Ovary (tissue), 7 donors: ENCODE measurements at regions not wholly inside any gene's neighbourhood (a gene's known extent, or its start where the extent isn't known, plus 50 kb on each side); places are given as distances from the start of the nearest gene placed in this dataset.

Experiments used
- DNase-seq, 5 donors: peaks; one replicate each; pipeline ENCODE4 v3.0.0-alpha.2; 2019 to 2020
- H3K27ac ChIP-seq, 2 donors: fragments of 200-600 bp; one replicate each; pipeline versions ENCODE4 v1.5.1 to v1.8.0; 2019 to 2022
- H3K27me3 ChIP-seq: fragments of 200-600 bp; one replicate; pipeline ENCODE4 v1.8.0; 2022
- H3K36me3 ChIP-seq: fragments of 200-600 bp; sonication (generic); one replicate; pipeline ENCODE4 v1.5.1; 2019
- H3K4me1 ChIP-seq: one replicate; pipeline ENCODE4 v1.8.1; 2013; ENCODE audit warnings: mild to moderate bottlenecking, moderate library complexity; ENCODE audit not compliant: insufficient read depth
- H3K4me3 ChIP-seq: fragments of 200-600 bp; sonication (generic); one replicate; pipeline ENCODE4 v1.5.1; 2017
- H3K9me3 ChIP-seq, 2 donors: fragments of 200-600 bp in 1 of 2; sonication (generic) in 1 of 2; one replicate each; pipeline versions ENCODE4 v1.5.1 to v1.8.1; 2013 to 2019; ENCODE audit warnings: mild to moderate bottlenecking in 1 of 2, moderate library complexity in 1 of 2
- CTCF ChIP-seq, 3 donors: fragments of 450-650 bp in 2 of 3; fragments of 200-600 bp in 1 of 3; IDR thresholded peaks; one replicate each; pipeline versions ENCODE4 v1.5.1 to v1.8.0; 2016 to 2022; ENCODE audit warnings: antibody characterized with exemption in 3 of 3, mild to moderate bottlenecking in 1 of 3
- EP300 ChIP-seq: sonication (generic); formaldehyde crosslinking; IDR thresholded peaks from one replicate; pipeline ENCODE4 v1.6.1; 2017; ENCODE audit warnings: antibody characterized with exemption
- POLR2A ChIP-seq: fragments of 450-650 bp; IDR thresholded peaks from one replicate; pipeline ENCODE4 v1.6.1; 2017; ENCODE audit warnings: antibody characterized with exemption, mild to moderate bottlenecking, moderate library complexity
- WGBS, 3 donors: extraction: QIAGEN DNeasy Blood & Tissue Kit in 1 of 3; methylation state at CpG; one replicate each; pipeline versions ENCODE4 v1.1.5 to v1.1.7; 2013 to 2017; 5-methylcytosine and 5-hydroxymethylcytosine counted together
- intact Hi-C, 4 donors: fragments of 100-400 bp; cut with DNase I; formaldehyde crosslinking; loops; one replicate each; pipeline versions ENCODE4 v1.11.0 to v1.15.1; 2022 to 2023
- donor health status: DM: no; HTN: no; CAD: no; lungs with moderate emphysema.
- donor health status: DM: no; HTN: no; CAD: no.
- donor health status: Bipolar disorder and iron deficiency.
- donor health status: DM: no; HTN: no; CAD: no.
- donor health status: DM: yes; HTN: yes; CAD: no.

DNA sequence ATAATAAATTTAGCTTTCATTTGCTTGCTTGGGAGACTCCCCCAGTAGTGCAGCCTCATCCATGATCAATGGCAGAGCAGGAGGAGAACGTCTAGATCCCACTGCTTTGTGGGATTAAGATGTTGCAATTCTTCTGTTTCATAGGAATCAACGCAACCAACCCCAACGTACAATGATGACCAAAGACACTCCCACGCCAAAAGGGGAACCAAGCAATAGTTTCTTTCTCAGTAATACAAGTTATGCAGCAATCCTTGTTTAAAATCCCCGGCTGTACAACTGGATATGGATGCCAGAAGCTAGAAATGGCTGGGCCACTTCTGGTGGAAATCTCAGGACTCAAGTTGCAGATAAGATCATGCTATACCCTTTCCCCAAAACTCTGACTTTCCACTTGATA is 411.2 kb downstream of the VPS13C start:
- no peak for TF ChIP-seq EP300
- TF ChIP-seq CTCF (IDR thresholded peaks at IDR 0.05) = no peak
- TF ChIP-seq POLR2A = no peak
- no peak overlapping the region for H3K4me3 ChIP-seq
- no peaks in the 10 kb centered on the region for H3K27me3 ChIP-seq
- DNase-seq = no peak
- H3K4me1 ChIP-seq = peaks cover under 1% of the 10 kb centered on the region
- 81 to 84% (median 82%) methylated on average over 5 of the region's 5 CpGs for WGBS, 3 donors
- no peaks in the 10 kb centered on the region for H3K9me3 ChIP-seq
- intact Hi-C loops = no loop called here
- H3K27ac ChIP-seq = no peak overlapping the region
- H3K36me3 ChIP-seq = no peaks in the 10 kb centered on the region

GRCh38 chr15:61644550-61644949 is 415.4 kb upstream of the RORA start:
- H3K36me3 ChIP-seq = no peaks in the 10 kb centered on the region
- TF ChIP-seq EP300 = no peak
- no peak for TF ChIP-seq POLR2A
- no peak for TF ChIP-seq CTCF (IDR thresholded peaks at IDR 0.05)
- 76 to 80% (median 79%) methylated on average over 4 of the region's 4 CpGs for WGBS, 3 donors
- no peaks in the 10 kb centered on the region for H3K27me3 ChIP-seq
- no peaks in the 10 kb centered on the region for H3K4me1 ChIP-seq
- H3K9me3 ChIP-seq = no peaks in the 10 kb centered on the region
- intact Hi-C loops = no loop called here
- H3K27ac ChIP-seq = no peak overlapping the region
- no peak overlapping the region for H3K4me3 ChIP-seq
- no peak for DNase-seq

- Histone ChIP-seq H3K9me3 (no peaks in the 10 kb centered on the region), H3K27ac (no peak overlapping the region), H3K27me3 (no peaks in the 10 kb centered on the region), H3K36me3 (no peaks in the 10 kb centered on the region), H3K4me1 (no peaks in the 10 kb centered on the region), H3K4me3 (no peak overlapping the region)
- WGBS, 3 donors = 89 to 95% (median 92%) methylated on average over 6 of the region's 6 CpGs
- intact Hi-C loops = no loop called here
- TF ChIP-seq POLR2A = no peak
- DNase-seq = no peak
These were observed 412.5 kb upstream of the RORA start for GRCh38 chr15:61641645-61642044.

DNA sequence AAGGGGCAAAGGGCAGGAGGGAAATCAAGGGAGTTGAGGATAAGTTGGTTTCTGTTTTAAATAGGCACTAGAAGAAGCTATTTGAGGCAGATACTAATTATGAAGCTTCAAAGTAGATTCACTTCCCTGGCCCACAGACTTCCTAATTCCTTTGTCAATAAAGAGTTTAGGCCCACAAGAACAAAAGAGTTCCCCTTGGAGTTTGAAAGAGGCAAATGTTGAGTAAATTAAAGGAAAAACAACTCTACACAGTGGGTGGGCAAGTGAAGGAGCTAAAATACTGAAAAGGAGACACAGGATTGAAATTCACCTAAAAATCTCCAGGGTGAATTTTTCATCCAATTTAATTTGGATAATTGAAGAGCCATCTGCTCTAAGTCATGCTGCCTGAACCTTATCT is 411.7 kb upstream of the RORA start:
- H3K36me3 ChIP-seq = no peaks in the 10 kb centered on the region
- H3K27ac ChIP-seq = no peak overlapping the region
- no peaks in the 10 kb centered on the region for H3K9me3 ChIP-seq
- H3K27me3 ChIP-seq = no peaks in the 10 kb centered on the region
- intact Hi-C loops = no loop called here
- DNase-seq = no peak
- no peaks in the 10 kb centered on the region for H3K4me1 ChIP-seq
- TF ChIP-seq CTCF (IDR thresholded peaks at IDR 0.05) (no peak), EP300 (no peak), POLR2A (no peak)
- no peak overlapping the region for H3K4me3 ChIP-seq

GRCh38 chr15:61639491-61639890 is 410.4 kb upstream of the RORA start:
- Histone ChIP-seq H3K27me3 (no peaks in the 10 kb centered on the region), H3K4me1 (no peaks in the 10 kb centered on the region), H3K9me3 (no peaks in the 10 kb centered on the region), H3K36me3 (no peaks in the 10 kb centered on the region), H3K4me3 (no peak overlapping the region), H3K27ac (no peak overlapping the region)
- intact Hi-C loops = no loop called here
- WGBS, 3 donors = 70 to 71% (median 71%) methylated on average over 12 of the region's 12 CpGs
- TF ChIP-seq EP300 (no peak), CTCF (IDR thresholded peaks at IDR 0.05) (no peak)
- DNase-seq = no peak
